ENCODE measurements at regions not wholly inside any gene's neighbourhood (a gene's known extent, or its start where the extent isn't known, plus 50 kb on each side); places are given as distances from the start of the nearest gene placed in this dataset.
A peak's percentile ranks its signal among the peaks of the same experiment; 100 is the strongest.

- TF ChIP-seq POLR2A (IDR thresholded peaks at IDR 0.05), result no peak
- TF ChIP-seq CTCF (IDR thresholded peaks at IDR 0.05), result no peak
- TF ChIP-seq POLR2AphosphoS5 (IDR thresholded peaks at IDR 0.05; ENCODE audit: insufficient read depth in 1 of 2, low read depth in 1 of 2), result peak in 1 of 2 donors; percentile 9
Observed at GRCh38 chr6:104572901-104573300, 286.8 kb downstream of the HACE1 start.
